Stimulated activated CD4-positive, alpha-beta T cell treated with anti-CD3 and anti-CD28 coated beads, Interleukin-4, amount 100 ng/mL, for 1 hour (primary cell): ENCODE measurements at regions not wholly inside any gene's neighbourhood (a gene's known extent, or its start where the extent isn't known, plus 50 kb on each side); places are given as distances from the start of the nearest gene placed in this dataset.
"Not testable (repeated sequence)": the region's sequence is repeated elsewhere in the genome, so short reads cannot be mapped to it uniquely, and the experiment has no call there.

ENCODE experiments used
- DNase-seq: peaks from one replicate; pipeline ENCODE4 v3.0.0-alpha.2; 2020

DNA sequence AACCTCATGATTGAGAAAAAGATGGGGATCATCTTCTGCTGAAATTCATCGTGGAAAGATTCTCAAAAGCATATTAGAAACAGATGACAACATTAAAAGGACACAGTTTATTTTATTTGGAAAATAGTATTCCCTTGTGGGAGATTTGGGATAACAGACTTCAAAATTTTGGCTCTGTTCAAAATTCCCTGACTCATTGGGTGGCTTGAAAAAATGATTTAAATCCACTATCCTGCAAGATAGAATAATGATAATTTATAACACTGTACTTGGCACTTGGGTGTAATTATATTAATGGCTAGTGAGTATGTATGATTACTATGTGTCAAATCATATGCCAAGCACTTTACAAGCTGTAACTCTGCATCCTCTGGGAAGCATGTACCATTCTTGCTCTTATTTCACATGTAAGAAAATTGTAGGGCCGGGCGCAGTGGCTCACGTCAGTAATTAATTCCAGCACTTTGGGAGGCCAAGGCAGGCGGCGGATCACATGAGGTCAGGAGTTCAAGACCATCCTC is 128.8 kb downstream of the LMNTD1 start:
- DNase-seq = no peak

DNA sequence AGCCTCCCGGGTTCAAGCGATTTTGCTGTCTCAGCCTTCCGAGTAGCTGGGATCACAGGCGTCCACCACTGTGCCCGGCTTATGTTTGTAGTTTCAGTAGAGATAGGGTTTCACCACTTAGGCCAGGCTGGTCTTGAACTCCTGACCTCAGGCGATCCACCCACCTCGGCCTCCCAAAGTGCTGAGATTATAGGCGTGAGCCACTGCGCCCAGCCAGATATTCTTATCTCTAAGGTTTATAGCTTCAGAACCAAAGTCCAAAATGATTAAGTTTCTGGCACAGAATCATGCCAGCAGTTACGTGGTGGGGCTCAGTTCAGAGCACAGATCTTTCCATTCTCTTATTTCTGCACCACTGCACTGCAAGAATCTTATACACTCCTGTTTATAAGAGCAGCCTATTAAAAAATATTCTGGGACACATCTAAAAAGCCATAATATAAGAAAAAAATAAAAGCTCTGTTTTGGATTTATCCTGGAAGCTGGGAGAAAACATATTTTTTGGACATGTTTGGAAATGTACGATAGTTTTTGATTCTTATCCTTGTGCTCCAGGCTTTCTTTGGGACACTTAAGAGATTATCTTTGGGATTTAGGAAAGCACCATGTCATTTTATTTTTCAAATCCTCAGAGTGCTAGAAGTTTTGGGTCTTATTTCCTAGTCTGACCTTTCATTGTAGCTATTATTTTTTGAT is 129.6 kb downstream of the LMNTD1 start:
- DNase-seq = no peak

DNA sequence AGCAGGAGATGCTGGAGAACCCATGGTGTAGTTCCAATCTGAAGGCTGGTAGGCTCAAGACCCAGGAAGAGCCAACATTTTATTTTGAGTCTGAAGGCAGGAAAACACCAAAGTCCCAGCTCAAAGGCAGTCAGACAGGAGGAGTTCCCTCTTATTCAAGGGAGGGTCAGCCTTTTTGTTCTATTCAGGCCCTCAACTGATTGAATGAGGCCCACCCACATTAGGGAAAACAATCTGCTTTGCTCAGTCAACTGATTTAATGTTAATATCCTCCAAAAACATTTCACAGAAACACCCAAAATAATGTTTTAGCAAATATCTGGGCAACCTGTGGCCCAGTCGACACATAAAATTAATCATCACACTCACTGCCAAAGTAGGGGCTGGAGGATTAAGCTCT is 130.8 kb downstream of the LMNTD1 start:
- no peak for DNase-seq

DNA sequence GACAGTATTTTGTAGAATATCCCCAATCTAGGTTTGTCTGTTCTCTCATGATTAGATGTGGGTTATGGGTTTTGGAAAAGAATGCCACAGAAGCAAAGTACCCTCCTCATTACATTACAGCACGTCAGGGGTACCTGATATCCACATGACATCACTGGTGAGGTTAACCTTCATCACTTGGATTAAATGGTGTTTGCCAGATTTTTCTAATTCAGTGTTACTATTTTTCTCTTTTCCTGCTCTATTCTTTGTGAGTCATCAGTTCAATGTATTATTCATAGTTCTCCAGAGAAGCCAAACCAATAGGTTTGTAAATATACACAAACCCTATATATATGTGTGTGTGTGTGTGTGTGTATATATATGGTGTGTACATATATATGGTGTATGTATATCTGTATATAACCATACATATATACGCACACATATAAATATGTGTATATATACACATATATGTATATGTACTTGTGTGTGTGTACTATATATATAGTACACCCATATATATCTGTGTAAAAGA is 131.4 kb downstream of the LMNTD1 start:
- no peak for DNase-seq

GRCh38 chr12:25420116-25420515 is 133.0 kb downstream of the LMNTD1 start:
- no peak for DNase-seq

DNA sequence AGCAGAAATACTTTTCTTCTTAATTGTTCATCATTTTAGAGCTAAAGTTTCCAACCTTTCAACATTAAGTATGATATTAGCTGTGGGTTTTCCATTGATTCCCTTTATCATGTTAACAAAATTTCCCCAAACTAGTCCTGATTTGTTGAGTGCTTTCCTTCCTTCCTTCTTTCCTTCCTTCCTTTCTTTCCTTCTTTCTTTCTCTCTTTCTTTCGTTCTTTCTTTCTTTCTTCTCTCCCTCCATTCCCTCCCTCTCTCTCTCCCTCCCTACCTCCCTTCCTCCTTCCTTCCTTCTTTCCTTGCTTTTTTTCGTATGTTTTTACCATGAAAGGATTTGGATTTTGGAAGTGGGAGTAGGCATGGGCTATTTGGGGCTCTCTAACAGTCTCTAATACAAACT is 133.5 kb downstream of the LMNTD1 start:
- DNase-seq = no peak

- DNase-seq = no peak
Observed at GRCh38 chr12:25417071-25417470, 136.0 kb downstream of the LMNTD1 start.

DNA sequence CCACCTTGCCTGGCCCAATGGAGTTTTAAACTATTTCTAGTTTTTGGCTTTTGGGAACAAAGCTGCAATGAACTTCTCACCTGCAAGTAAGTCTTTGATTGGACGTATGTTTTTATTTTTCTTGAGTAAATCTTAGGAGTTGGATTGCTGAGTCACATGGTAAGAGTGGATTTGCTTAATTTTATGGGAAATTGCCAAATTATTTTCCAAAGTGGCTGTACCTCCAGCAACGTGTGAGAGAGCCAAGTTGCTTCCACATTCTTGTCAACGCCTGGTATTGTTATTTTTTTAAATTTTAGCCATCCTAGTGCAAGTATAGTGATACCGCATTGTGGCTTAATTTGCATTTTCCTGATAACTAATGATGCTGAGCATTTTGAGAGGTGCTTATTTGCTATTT is 136.6 kb downstream of the LMNTD1 start:
- DNase-seq = no peak

- no peak for DNase-seq
Observed at GRCh38 chr12:25415004-25415403, 138.1 kb downstream of the LMNTD1 start.

DNA sequence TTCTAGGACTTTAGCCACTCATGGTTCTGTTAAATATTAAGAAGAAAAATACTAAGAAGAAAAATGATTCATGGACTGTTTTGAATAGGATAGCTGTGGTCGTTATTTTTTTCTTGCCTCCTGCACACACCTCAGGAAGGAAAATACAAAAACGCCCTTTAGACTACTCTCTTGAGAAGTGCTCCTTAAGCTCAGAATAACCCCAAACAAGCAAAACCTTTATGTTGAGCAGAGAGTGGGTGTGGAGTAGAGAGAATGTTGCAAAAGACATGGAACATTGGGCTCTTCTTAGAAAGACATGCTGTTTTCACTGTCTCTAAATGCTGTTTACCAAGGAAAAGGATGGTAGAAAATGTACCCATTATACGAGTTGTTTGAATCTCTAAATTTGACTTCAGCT is 140.3 kb downstream of the LMNTD1 start:
- no peak for DNase-seq

GRCh38 chr12:25404955-25405354 is 148.1 kb downstream of the LMNTD1 start:
- DNase-seq = no peak

- no peak for DNase-seq
Observed at GRCh38 chr12:25401547-25402345, 151.0 kb upstream of the KRAS start.

DNA sequence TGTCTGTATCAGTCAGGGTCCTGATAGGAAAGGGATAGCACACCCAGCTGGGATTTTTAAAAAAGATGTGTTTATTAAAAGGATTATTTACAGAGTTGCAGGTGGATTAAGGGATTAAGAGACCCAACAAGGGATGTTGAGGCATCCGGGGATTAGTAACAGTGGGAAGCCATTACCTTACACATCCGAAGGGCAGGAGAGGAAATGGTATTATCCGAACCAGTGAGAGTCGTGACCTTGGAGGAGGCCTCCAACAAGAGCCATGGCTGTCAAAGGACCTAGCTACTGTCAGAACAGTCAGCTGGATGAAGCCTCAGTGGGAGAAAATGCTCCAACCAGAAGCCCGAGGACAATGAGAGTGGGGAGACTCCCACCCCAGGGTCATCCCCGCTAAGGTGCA is 146.3 kb upstream of the KRAS start:
- DNase-seq = no peak

DNA sequence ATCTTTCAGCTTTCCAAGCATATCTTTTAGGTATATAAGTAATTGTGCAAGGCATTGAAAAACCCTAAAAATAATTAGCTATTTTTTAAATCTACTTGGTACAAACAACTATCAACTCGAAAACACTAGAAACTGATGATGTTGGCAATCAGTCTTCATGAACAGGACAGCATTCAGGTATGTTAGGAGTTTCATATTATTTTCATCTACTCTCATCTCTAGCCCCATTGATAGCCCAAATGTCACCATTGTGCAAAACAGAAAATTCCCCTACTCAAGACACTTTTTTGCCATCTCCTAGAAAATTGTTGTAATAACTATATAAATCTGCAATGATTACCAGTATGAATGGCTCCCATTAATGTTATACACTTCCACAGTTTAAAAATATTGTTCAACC is 144.5 kb upstream of the KRAS start:
- DNase-seq = no peak

GRCh38 chr12:25394775-25395174 is 144.0 kb upstream of the KRAS start:
- not testable (repeated sequence) for DNase-seq

DNA sequence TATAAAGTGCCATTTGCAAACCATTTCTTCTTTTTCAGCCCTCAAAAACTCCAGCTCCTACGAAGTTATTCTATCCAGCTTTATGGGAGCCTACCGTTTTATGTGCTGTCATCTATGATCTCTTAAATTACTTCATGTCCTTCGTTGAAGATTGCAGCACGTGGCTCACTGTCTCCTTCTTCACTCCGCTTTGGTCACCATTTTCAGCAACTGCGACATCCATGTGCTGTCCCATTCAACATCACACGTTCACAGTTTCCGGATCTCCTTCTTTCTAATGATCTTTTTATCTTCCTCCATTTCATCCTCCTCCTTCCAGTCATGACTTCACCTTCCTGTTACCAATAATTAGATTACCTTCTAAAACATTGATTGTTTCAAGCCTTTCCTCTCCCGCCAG is 143.3 kb upstream of the KRAS start:
- no peak for DNase-seq

DNA sequence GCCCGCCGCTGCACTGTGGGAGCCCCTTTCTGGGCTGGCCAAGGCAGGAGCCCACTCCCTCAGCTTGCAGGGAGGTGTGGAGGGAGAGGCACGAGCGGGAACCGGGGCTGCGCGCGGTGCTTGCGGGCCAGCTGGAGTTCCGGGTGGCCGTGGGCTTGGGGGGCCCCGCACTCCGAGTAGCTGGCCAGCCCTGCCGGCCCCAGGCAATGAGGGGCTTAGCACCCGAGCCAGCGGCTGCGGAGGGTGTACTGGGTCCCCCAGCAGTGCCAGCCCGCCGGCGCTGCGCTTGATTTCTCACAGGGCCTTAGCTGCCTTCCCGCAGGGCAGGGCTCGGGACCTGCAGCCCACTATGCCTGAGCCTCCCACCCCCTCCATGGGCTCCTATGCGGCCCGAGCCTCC is 140.6 kb upstream of the KRAS start:
- DNase-seq = not testable (repeated sequence)

DNA sequence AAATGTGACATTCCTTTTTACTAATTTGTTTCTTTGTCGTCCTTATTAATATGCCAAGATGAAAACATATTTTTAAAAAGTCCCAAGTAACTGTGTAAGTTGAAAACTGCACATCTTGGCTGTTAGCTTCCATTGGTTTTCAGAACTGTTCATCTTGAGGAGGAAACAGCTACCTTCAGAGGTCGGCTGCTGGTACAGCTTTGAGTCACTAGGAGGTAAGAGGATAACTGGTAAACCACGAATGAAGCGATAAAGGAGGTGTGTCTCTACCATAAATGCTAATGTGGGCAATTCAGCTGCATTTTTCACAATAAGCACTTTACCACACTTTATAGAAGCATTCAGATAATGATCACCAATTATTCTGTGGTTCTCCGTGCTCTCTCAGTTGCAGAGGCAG is 137.5 kb upstream of the KRAS start:
- no peak for DNase-seq

DNA sequence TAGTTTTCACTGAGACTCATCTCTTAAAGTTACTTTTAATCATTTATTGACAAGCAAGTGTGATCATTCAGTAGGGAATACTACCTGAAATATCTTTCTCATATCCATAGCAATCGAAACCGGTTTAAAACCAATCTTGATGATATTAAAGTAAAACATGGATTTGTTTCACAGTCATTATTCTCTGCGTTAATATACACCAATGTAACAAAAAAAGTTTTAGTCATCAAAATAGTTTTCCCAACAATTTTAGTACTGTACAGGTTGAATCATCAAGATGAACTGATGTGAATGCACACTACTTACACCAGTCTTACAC is 137.0 kb upstream of the KRAS start:
- DNase-seq = no peak

GRCh38 chr12:25386831-25387731 is 136.4 kb upstream of the KRAS start:
- peak; percentile 64 for DNase-seq

GRCh38 chr12:25384893-25385248 is 134.1 kb upstream of the KRAS start:
- no peak for DNase-seq

- DNase-seq = no peak
Observed at GRCh38 chr12:25384038-25384892, 133.5 kb upstream of the KRAS start.
